SK-N-SH treated with all-trans-retinoic acid at 6 μM for 48 hours (cell line): ENCODE measurements at regions not wholly inside any gene's neighbourhood (a gene's known extent, or its start where the extent isn't known, plus 50 kb on each side); places are given as distances from the start of the nearest gene placed in this dataset.
"Not testable (repeated sequence)": the region's sequence is repeated elsewhere in the genome, so short reads cannot be mapped to it uniquely, and the experiment has no call there.

Experiments used
- ATAC-seq: fragments of 200-7000 bp; cut with Tn5 transposase; 3 replicates; pipeline ENCODE4 v1.9.1; 2020; ENCODE audit warnings: mild to moderate bottlenecking, moderate library complexity
- BACH2 ChIP-seq: fragments of 250-450 bp; sonication (Bioruptor Pico); IDR thresholded peaks from 2 replicates; pipeline ENCODE4 v1.9.0; 2021; ENCODE audit warnings: mild to moderate bottlenecking, borderline replicate concordance
- CREB5 ChIP-seq: fragments of 250-450 bp; sonication (Bioruptor Pico); IDR thresholded peaks from 2 replicates; pipeline ENCODE4 v1.5.1; 2020; ENCODE audit warnings: low read depth, mild to moderate bottlenecking, moderate library complexity
- CSDC2 ChIP-seq: fragments of 250-450 bp; sonication (Bioruptor Pico); IDR thresholded peaks from 2 replicates; pipeline ENCODE4 v1.5.0; 2020; ENCODE audit warnings: mild to moderate bottlenecking, moderate library complexity
- CSRNP3 ChIP-seq: fragments of 250-450 bp; sonication (Bioruptor Pico); IDR thresholded peaks from 2 replicates; pipeline ENCODE4 v1.5.1; 2021; ENCODE audit warnings: mild to moderate bottlenecking, moderate library complexity
- ESRRG ChIP-seq: fragments of 250-450 bp; sonication (Bioruptor Pico); IDR thresholded peaks from 2 replicates; pipeline ENCODE4 v1.6.1; 2021; ENCODE audit warnings: mild to moderate bottlenecking
- GLIS3 ChIP-seq: fragments of 250-450 bp; sonication (Bioruptor Pico); IDR thresholded peaks from 2 replicates; pipeline ENCODE4 v1.5.0; 2020; ENCODE audit warnings: mild to moderate bottlenecking, moderate library complexity
- ISL1 ChIP-seq: fragments of 250-450 bp; sonication (Bioruptor Pico); IDR thresholded peaks from 2 replicates; pipeline ENCODE4 v2.1.2; 2022; ENCODE audit warnings: mild to moderate bottlenecking, moderate library complexity
- OSR1 ChIP-seq: fragments of 250-450 bp; sonication (Bioruptor Pico); IDR thresholded peaks from 2 replicates; pipeline ENCODE4 v1.8.0; 2022; ENCODE audit warnings: moderate library complexity, mild to moderate bottlenecking, inconsistent platforms
- RARB ChIP-seq: fragments of 250-450 bp; sonication (Bioruptor Pico); IDR thresholded peaks from 2 replicates; pipeline ENCODE4 v1.8.0; 2021; ENCODE audit warnings: mild to moderate bottlenecking, moderate library complexity
- SNAI2 ChIP-seq: fragments of 250-450 bp; sonication (Bioruptor Pico); IDR thresholded peaks from 2 replicates; pipeline ENCODE4 v1.5.0; 2020; ENCODE audit warnings: mild to moderate bottlenecking, moderate library complexity
- TCF4 ChIP-seq: fragments of 250-450 bp; sonication (Bioruptor Pico); IDR thresholded peaks from 2 replicates; pipeline ENCODE4 v1.8.0; 2021; ENCODE audit warnings: mild to moderate bottlenecking, moderate library complexity, borderline replicate concordance
- TOX ChIP-seq: fragments of 250-450 bp; sonication (Bioruptor Pico); IDR thresholded peaks from 2 replicates; pipeline ENCODE4 v1.8.0; 2021; ENCODE audit warnings: mild to moderate bottlenecking, moderate library complexity, borderline replicate concordance
- ZC3H10 ChIP-seq: fragments of 250-450 bp; sonication (Bioruptor Pico); IDR thresholded peaks from 2 replicates; pipeline ENCODE4 v1.5.1; 2021; ENCODE audit warnings: mild to moderate bottlenecking, moderate library complexity
- ZFP30 ChIP-seq: fragments of 450-650 bp; formaldehyde crosslinking; IDR thresholded peaks from 2 replicates; pipeline ENCODE4 v1.5.0; 2022; ENCODE audit warnings: mild to moderate bottlenecking, moderate library complexity
- ZNF565 ChIP-seq: fragments of 450-650 bp; formaldehyde crosslinking; conservative IDR thresholded peaks from 2 replicates; pipeline ENCODE4 v1.5.0; 2020; ENCODE audit warnings: low read depth, mild to moderate bottlenecking, moderate library complexity
- ZNF8 ChIP-seq: fragments of 450-650 bp; formaldehyde crosslinking; IDR thresholded peaks from 2 replicates; pipeline ENCODE4 v1.5.0; 2020; ENCODE audit warnings: mild to moderate bottlenecking, moderate library complexity
- TF ChIP-seq, protein P1 (sequence below): fragments of 250-450 bp; sonication (Bioruptor Pico); IDR thresholded peaks from 2 replicates; pipeline ENCODE4 v1.5.0; 2020; ENCODE audit warnings: mild to moderate bottlenecking, moderate library complexity
- TF ChIP-seq, protein P2 (sequence below): fragments of 250-450 bp; sonication (Bioruptor Pico); IDR thresholded peaks from 2 replicates; pipeline ENCODE4 v1.8.0; 2020; ENCODE audit warnings: mild to moderate bottlenecking, moderate library complexity, borderline replicate concordance

GRCh38 chr2:66185497-66186054 lies 249.3 kb upstream of the MEIS1 start (continued):
- TF ChIP-seq, protein P1, sequence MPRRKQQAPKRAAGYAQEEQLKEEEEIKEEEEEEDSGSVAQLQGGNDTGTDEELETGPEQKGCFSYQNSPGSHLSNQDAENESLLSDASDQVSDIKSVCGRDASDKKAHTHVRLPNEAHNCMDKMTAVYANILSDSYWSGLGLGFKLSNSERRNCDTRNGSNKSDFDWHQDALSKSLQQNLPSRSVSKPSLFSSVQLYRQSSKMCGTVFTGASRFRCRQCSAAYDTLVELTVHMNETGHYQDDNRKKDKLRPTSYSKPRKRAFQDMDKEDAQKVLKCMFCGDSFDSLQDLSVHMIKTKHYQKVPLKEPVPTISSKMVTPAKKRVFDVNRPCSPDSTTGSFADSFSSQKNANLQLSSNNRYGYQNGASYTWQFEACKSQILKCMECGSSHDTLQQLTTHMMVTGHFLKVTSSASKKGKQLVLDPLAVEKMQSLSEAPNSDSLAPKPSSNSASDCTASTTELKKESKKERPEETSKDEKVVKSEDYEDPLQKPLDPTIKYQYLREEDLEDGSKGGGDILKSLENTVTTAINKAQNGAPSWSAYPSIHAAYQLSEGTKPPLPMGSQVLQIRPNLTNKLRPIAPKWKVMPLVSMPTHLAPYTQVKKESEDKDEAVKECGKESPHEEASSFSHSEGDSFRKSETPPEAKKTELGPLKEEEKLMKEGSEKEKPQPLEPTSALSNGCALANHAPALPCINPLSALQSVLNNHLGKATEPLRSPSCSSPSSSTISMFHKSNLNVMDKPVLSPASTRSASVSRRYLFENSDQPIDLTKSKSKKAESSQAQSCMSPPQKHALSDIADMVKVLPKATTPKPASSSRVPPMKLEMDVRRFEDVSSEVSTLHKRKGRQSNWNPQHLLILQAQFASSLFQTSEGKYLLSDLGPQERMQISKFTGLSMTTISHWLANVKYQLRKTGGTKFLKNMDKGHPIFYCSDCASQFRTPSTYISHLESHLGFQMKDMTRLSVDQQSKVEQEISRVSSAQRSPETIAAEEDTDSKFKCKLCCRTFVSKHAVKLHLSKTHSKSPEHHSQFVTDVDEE (CRISPR knock-in tag) = no peak
- TF ChIP-seq TOX (CRISPR knock-in tag) (no peak), OSR1 (CRISPR knock-in tag) (no peak), SNAI2 (CRISPR knock-in tag) (no peak), GLIS3 (CRISPR knock-in tag) (no peak)
- TF ChIP-seq, protein P2, sequence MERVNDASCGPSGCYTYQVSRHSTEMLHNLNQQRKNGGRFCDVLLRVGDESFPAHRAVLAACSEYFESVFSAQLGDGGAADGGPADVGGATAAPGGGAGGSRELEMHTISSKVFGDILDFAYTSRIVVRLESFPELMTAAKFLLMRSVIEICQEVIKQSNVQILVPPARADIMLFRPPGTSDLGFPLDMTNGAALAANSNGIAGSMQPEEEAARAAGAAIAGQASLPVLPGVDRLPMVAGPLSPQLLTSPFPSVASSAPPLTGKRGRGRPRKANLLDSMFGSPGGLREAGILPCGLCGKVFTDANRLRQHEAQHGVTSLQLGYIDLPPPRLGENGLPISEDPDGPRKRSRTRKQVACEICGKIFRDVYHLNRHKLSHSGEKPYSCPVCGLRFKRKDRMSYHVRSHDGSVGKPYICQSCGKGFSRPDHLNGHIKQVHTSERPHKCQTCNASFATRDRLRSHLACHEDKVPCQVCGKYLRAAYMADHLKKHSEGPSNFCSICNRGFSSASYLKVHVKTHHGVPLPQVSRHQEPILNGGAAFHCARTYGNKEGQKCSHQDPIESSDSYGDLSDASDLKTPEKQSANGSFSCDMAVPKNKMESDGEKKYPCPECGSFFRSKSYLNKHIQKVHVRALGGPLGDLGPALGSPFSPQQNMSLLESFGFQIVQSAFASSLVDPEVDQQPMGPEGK (CRISPR knock-in tag) = no peak
- TF ChIP-seq, all 23 proteins: peak for 0

GRCh38 chr2:66177128-66177796 lies 257.7 kb upstream of the MEIS1 start:
- not testable (repeated sequence) for ATAC-seq

- ATAC-seq = no peak
- TF ChIP-seq BACH2 (CRISPR knock-in tag) (no peak), CSRNP3 (CRISPR knock-in tag) (no peak), ESRRG (no peak), CSDC2 (CRISPR knock-in tag) (no peak), CREB5 (CRISPR knock-in tag) (no peak), ZC3H10 (no peak), TOX (CRISPR knock-in tag) (no peak), RARB (CRISPR knock-in tag) (no peak), ZNF565 (CRISPR knock-in tag) (no peak), ZNF8 (CRISPR knock-in tag) (no peak), GLIS3 (CRISPR knock-in tag) (no peak), TCF4 (no peak), ZFP30 (CRISPR knock-in tag) (no peak), ISL1 (CRISPR knock-in tag) (no peak)
- TF ChIP-seq, protein P2 (CRISPR knock-in tag) = no peak
- TF ChIP-seq, protein P1 (CRISPR knock-in tag) = no peak
Observed at GRCh38 chr2:66174491-66174890, 260.4 kb upstream of the MEIS1 start.
